ENCODE measurements at regions not wholly inside any gene's neighbourhood (a gene's known extent, or its start where the extent isn't known, plus 50 kb on each side); places are given as distances from the start of the nearest gene placed in this dataset.

DNA sequence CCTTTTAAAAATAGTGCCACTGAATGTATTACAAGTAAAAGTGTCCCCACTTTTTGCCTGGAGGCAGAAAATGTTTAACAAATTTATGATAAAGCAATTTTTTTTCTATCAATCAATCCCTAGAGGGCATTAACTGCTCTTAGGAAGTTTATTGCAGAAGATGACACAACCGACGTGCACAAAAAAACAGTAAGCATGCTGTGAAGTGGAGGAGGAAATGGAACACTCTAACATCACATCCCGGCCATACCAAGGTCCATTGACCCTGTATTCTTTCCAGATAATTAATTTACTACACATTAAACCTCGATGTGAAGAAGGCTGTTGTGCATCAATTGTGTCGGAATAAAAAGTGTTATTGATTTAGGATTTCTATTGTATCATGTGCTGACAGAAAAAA is 264.9 kb upstream of the NR5A2 start:
- DNase-seq = no peak
- no peak for ATAC-seq
- H3K9me3 Mint-ChIP-seq (ENCODE audit: low read depth) = peaks cover 12% of the 10 kb centered on the region
- no peak overlapping the region for H3K27ac Mint-ChIP-seq
- peaks cover 10% of the 10 kb centered on the region for H3K27me3 Mint-ChIP-seq
- H3K4me3 Mint-ChIP-seq = no peak overlapping the region
- ChIA-PET CTCF (no interaction called here), POLR2A (no interaction called here)
- no peaks in the 10 kb centered on the region for H3K4me1 Mint-ChIP-seq
- no peaks in the 10 kb centered on the region for H3K36me3 Mint-ChIP-seq (ENCODE audit: low read depth)
- intact Hi-C loops (cut with DNase I, micrococcal nuclease) = no loop called here

DNA sequence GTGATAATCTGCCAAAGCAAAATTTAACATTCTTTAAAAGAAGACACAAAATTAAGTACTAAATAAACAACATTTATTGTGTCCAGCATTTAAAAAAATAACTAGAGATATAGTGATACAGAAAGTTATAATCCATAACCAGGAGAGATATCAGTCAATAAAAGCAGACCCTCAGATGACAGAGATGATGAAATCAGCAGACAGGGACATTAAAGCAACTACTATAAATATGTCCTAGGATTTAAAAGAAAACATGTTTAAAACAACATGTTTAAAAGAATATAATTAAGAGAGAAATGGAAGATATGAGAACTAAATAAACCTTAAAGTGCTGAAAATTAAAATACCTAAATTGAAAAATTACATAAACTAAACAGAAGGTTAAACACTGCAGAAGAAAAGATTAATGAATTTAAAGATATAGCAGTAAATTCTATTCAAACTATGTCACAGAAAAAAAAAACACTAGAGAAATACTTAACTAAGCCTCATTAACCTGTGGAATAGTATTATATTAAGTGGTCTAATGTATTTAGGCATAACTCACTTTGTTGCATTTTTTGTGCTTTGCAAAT is 261.2 kb upstream of the NR5A2 start:
- no peaks in the 10 kb centered on the region for H3K36me3 Mint-ChIP-seq (ENCODE audit: low read depth)

DNA sequence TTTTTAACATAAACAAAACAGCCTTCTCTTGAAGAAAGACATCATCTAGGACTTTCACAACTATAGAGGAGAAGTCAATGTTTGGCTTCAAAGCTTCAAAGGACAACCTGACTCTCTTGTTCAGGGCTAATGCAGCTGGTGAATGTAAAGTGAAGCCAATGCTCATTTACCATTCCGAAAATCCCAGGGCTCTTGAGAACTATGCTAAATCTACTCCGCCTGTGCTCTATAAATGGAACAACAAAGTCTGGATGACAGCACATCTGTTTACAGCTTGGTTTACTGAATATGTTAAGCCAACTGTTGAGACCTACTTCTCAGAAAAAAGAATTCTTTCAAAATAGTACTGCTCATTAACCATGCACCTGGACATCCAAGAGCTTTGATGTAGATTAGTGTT is 259.8 kb upstream of the NR5A2 start:
- intact Hi-C loops (cut with DNase I, micrococcal nuclease) = no loop called here
- ChIA-PET POLR2A (interaction anchor here (0.6 kb wide), 1 partner anchor 177 kb away, joined by 5 read pairs; no protein-coding TSS in a partner anchor), CTCF (no interaction called here)
- no peak overlapping the region for H3K27ac Mint-ChIP-seq
- no peak for DNase-seq
- peaks cover 15% of the 10 kb centered on the region for H3K27me3 Mint-ChIP-seq
- H3K4me1 Mint-ChIP-seq = no peaks in the 10 kb centered on the region
- H3K36me3 Mint-ChIP-seq (ENCODE audit: low read depth) = no peaks in the 10 kb centered on the region
- no peak overlapping the region for H3K4me3 Mint-ChIP-seq
- no peak for ATAC-seq
- H3K9me3 Mint-ChIP-seq (ENCODE audit: low read depth) = peaks cover 19% of the 10 kb centered on the region

More for the DNA sequence above, 261.2 kb upstream of the NR5A2 start:
- H3K4me3 Mint-ChIP-seq = no peak overlapping the region
- H3K27ac Mint-ChIP-seq = no peak overlapping the region
- peaks cover 11% of the 10 kb centered on the region for H3K27me3 Mint-ChIP-seq
- intact Hi-C loops (cut with DNase I, micrococcal nuclease) = no loop called here
- CTCF ChIA-PET = no interaction called here
- peaks cover 19% of the 10 kb centered on the region for H3K9me3 Mint-ChIP-seq (ENCODE audit: low read depth)
- ATAC-seq (no peak), DNase-seq (no peak)
- H3K4me1 Mint-ChIP-seq = no peaks in the 10 kb centered on the region
- POLR2A ChIA-PET = no interaction called here

DNA sequence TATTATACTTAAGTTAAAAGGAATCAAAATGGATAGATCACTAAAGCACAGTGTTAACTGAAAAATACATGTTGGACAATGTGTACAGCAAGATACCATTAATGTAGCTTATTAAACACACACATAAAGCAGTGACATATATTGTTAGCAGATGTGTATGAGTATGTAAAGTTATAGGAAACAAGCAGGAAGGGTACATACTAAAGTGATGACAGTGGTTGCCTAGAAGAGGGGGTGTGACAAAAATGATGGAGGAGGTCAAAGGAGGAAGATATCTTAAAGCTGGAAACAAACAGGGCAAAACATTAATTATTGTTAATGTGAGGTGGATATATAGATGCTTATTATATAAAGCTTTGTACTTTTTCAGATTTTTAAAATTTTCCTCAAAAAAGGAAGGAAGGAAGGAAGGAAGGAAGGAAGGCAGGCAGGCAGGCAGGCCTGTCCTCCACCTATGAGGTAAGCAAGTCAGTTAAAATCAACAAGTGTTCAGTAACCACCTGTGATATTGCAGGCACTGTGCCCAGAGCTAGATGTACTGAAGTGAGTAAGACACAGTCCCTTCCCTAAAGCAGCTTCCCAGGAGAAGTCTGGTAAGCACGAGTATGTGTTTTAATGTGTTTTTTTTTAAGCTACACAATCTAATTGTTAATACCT is 252.9 kb upstream of the NR5A2 start:
- H3K9me3 Mint-ChIP-seq (ENCODE audit: low read depth) = no peaks in the 10 kb centered on the region
- no peaks in the 10 kb centered on the region for H3K36me3 Mint-ChIP-seq (ENCODE audit: low read depth)
- intact Hi-C loops (cut with DNase I, micrococcal nuclease) = no loop called here
- ChIA-PET POLR2A (interaction anchor here (0.5 kb wide), 1 partner anchor 21 kb away, joined by 9 read pairs; no protein-coding TSS in a partner anchor), CTCF (no interaction called here)
- no peaks in the 10 kb centered on the region for H3K4me1 Mint-ChIP-seq
- H3K27me3 Mint-ChIP-seq = peaks cover 16% of the 10 kb centered on the region
- no peak overlapping the region for H3K27ac Mint-ChIP-seq
- ATAC-seq (no peak), DNase-seq (no peak)
- no peak overlapping the region for H3K4me3 Mint-ChIP-seq

DNA sequence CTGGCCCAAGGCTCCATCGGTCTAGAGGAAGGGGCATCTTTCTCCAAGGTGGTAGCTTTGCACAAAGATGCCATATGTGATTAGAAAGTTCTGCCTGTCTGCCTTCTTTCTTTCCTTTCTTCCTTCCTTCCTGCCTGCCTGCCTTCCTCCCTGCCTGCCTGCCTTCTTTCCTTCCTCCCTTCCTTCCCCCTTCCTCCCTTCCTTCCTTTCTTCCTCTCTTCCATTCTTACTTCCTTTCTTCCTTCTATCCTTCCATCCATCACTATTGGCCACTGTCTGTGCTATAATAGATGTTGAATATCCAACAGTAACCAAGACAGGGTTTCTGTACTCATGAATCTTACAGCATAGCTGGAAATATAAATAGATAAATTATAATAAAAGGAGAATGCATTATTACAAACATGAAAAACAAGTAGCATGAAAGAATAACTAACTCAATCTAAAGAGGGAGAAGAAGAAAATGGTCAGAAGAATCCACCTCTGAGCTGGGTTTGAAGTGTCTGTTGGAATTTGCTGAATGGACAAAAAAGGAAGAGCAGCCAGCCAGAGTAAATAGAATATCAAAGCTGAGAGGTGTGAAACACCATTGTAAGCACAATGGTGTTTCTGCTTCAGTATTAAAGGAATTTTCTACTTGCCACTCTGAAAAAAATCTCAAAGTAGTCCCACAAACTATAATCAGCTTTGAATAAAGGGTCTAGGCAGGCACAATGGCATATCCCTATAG is 250.6 kb upstream of the NR5A2 start:
- Mint-ChIP-seq H3K4me3 (no peak overlapping the region), H3K36me3 (ENCODE audit: low read depth) (no peaks in the 10 kb centered on the region), H3K9me3 (ENCODE audit: low read depth) (no peaks in the 10 kb centered on the region), H3K4me1 (no peaks in the 10 kb centered on the region), H3K27me3 (peaks cover 16% of the 10 kb centered on the region), H3K27ac (no peak overlapping the region)
- intact Hi-C loops (cut with DNase I, micrococcal nuclease) = no loop called here
- ChIA-PET POLR2A (no interaction called here), CTCF (no interaction called here)
- no peak for DNase-seq
- no peak for ATAC-seq

DNA sequence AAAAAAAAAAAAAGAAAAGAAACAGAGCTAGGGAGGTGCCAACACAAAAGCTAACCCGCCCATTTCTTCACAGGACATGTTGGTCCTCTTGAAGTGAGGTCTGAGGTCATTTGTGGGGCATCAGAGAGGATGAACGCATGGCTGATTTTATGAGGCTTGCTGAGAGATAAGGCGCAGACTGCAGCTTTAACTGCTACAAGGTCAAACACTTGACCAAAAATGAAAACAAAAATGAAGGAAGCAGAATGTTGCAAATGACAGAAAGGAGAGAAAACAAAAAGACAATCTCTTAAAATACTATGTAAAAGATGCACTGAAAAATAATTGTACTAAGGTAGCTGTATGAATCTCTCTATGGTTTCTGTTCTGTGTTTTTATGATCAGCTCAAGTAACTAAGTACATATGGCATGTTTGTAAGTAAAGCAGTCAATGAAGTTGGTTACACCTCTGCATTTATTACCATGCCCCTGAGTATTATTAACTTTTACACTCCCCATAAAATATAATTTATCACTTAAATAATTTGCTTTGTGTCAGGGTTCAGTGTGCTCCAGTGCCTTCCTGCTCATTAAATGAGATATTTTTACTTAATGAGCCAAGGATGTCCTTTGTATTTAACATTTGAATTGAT is 249.1 kb upstream of the NR5A2 start:
- H3K9me3 Mint-ChIP-seq (ENCODE audit: low read depth) = no peaks in the 10 kb centered on the region
- CTCF ChIA-PET = no interaction called here
- intact Hi-C loops (cut with DNase I, micrococcal nuclease) = no loop called here
- no peak overlapping the region for H3K4me3 Mint-ChIP-seq
- POLR2A ChIA-PET = no interaction called here
- H3K4me1 Mint-ChIP-seq = no peaks in the 10 kb centered on the region
- peaks cover 12% of the 10 kb centered on the region for H3K27me3 Mint-ChIP-seq
- H3K27ac Mint-ChIP-seq = no peak overlapping the region
- DNase-seq (no peak), ATAC-seq (no peak)
- H3K36me3 Mint-ChIP-seq (ENCODE audit: low read depth) = no peaks in the 10 kb centered on the region

DNA sequence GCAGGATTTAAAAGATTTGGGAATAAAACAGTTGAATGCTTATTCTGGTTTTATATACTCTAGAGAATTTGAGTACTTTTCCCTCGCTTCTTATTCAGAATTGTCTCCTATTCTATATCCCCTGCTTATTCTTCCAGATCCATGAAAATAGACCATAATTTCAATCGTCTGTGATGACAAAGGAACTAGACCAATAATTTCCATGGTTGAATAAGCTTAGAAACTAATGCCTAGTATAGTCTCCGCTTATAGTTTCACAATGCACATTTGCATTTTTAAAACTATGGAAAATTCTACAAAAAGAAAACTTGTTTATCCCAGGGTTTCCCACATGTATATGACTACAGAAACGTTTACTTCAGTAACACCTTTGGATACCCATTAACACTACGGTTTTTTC is 247.4 kb upstream of the NR5A2 start:
- Mint-ChIP-seq H3K4me3 (no peak overlapping the region), H3K27me3 (peaks cover 8% of the 10 kb centered on the region), H3K4me1 (no peaks in the 10 kb centered on the region), H3K27ac (no peak overlapping the region), H3K36me3 (ENCODE audit: low read depth) (no peaks in the 10 kb centered on the region), H3K9me3 (ENCODE audit: low read depth) (no peaks in the 10 kb centered on the region)
- CTCF ChIA-PET = interaction anchor here (0.8 kb wide), 1 partner anchor 10 kb away, joined by 3 read pairs; no protein-coding TSS in a partner anchor
- POLR2A ChIA-PET = no interaction called here
- DNase-seq = no peak
- no peak for ATAC-seq
- intact Hi-C loops (cut with DNase I, micrococcal nuclease) = no loop called here

DNA sequence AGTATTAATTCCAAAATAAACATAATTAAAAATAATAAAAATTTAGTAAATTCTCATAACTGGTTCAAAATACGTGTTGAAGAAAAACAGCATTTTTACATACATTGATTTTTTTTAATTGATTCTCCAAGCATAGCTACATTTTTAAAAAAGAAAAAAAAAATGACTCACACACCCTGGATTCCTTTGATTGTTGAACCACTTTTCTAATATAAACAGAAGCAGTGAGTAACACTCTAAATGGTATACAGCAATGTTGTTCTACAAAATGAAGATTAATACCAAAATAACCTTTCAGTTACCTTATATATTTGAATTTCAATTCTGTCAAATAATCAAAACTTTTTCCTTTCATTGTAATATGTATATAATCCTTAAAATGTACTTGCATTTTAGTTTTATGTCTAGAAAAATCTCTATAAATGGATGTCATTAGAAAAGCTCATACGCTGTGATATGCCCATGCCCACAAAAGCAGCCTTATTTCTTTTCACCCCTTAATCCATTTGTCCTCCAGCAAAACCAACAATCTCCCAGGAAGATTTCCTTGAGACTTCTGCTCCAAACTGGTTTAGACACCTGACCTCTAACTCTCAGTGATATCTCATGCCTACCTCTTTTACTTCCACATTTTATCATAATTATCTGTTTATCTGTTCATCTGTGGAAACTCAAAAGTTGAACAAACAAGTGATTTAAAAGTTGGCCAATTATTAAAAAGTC is 246.4 kb upstream of the NR5A2 start:
- Mint-ChIP-seq H3K4me1 (no peaks in the 10 kb centered on the region), H3K36me3 (ENCODE audit: low read depth) (no peaks in the 10 kb centered on the region), H3K4me3 (no peak overlapping the region), H3K27ac (no peak overlapping the region), H3K9me3 (ENCODE audit: low read depth) (no peaks in the 10 kb centered on the region), H3K27me3 (peaks cover 8% of the 10 kb centered on the region)
- CTCF ChIA-PET = interaction anchor here (0.8 kb wide), 1 partner anchor 9 kb away, joined by 3 read pairs; no protein-coding TSS in a partner anchor
- intact Hi-C loops (cut with DNase I, micrococcal nuclease) = no loop called here
- ATAC-seq (no peak), DNase-seq (no peak)
- POLR2A ChIA-PET = no interaction called here

DNA sequence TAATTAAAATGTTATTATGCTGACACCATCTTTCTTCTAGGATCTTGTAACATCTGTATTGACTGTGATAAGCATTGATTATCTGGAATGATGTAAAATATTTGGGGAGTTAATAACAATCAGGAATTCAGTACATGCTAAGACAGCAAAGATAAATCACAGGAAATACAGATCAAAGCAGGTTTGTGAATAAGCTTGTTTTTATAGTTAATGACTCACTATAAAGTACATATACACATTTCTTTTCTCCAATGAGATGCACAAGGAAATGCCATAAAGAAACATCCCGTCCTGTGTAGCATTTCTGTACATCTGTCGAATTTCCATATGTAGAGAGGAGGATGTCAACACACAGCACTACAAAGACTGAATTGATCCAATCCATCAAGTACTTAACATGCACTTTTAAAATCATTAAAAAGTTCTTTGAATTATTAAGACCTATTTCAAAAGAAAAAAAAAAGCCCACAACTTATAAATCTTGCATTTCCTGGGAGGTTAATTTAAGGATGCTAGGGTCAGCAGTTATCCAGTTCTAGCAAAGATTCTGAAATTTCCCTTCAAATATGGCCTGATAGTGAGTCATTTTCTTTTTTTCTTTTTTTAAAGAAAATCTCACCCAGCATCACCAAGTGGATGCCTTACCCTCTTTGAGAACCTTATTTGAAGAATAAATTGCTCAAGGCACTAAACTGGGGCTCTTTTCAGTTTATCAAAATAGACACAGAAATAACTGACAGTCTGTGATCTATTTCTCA is 243.2 kb upstream of the NR5A2 start:
- DNase-seq (no peak), ATAC-seq (no peak)
- intact Hi-C loops (cut with DNase I, micrococcal nuclease) = no loop called here
- Mint-ChIP-seq H3K27ac (no peak overlapping the region), H3K27me3 (peaks cover 4% of the 10 kb centered on the region), H3K4me1 (no peaks in the 10 kb centered on the region), H3K36me3 (ENCODE audit: low read depth) (no peaks in the 10 kb centered on the region), H3K9me3 (ENCODE audit: low read depth) (no peaks in the 10 kb centered on the region), H3K4me3 (no peak overlapping the region)
- ChIA-PET POLR2A (no interaction called here), CTCF (interaction anchor here (1.8 kb wide), 1 partner anchor 11 kb away, joined by 6 read pairs; no protein-coding TSS in a partner anchor)

DNA sequence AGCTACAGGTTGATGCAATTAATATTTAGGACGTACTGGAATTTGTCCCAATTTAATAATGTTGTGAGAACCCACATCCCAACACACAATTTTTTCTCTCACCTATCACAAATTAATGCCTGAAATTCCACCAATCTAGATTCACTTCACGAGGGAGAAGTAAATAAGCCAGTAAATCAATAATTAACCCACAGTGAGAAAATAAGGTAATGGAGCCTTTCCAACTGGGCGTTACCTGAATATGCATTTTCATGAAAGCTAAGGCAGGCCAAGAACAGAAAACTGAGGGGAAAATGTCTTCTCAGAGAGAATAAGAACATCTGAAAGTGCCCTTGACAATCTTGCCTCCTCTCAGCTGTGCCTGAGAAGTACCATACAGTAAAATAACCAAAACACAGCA is 240.8 kb upstream of the NR5A2 start:
- intact Hi-C loops (cut with DNase I, micrococcal nuclease) = no loop called here
- DNase-seq = no peak
- H3K4me1 Mint-ChIP-seq = no peaks in the 10 kb centered on the region
- H3K27me3 Mint-ChIP-seq = peaks cover 4% of the 10 kb centered on the region
- POLR2A ChIA-PET = no interaction called here
- no peak overlapping the region for H3K4me3 Mint-ChIP-seq
- no peaks in the 10 kb centered on the region for H3K9me3 Mint-ChIP-seq (ENCODE audit: low read depth)
- CTCF ChIA-PET = interaction anchor here (0.7 kb wide), 1 partner anchor 177 kb away, joined by 3 read pairs; no protein-coding TSS in a partner anchor
- H3K27ac Mint-ChIP-seq = no peak overlapping the region
- no peak for ATAC-seq
- no peaks in the 10 kb centered on the region for H3K36me3 Mint-ChIP-seq (ENCODE audit: low read depth)

DNA sequence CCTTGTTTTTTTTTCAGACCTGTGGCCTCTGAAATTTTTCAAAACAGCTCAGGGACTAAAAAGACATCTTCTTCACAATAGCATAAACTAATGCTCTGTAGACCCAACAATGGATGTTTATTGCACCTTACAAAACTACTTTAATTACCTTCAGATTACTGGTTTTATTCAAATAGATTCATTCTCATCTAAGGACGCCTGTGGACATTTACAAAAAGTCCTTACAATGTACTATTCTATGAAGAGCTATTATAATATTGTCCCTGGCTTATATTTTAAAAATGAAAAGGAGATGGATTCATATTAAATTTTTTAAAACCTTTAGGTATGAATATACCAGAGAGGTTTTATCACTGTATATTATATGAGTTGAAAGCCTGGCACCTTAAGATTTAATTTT is 238.4 kb upstream of the NR5A2 start:
- intact Hi-C loops (cut with DNase I, micrococcal nuclease) = no loop called here
- no peaks in the 10 kb centered on the region for H3K9me3 Mint-ChIP-seq (ENCODE audit: low read depth)
- H3K4me1 Mint-ChIP-seq = no peaks in the 10 kb centered on the region
- no peaks in the 10 kb centered on the region for H3K36me3 Mint-ChIP-seq (ENCODE audit: low read depth)
- H3K4me3 Mint-ChIP-seq = no peak overlapping the region
- H3K27ac Mint-ChIP-seq = no peak overlapping the region
- peaks cover 4% of the 10 kb centered on the region for H3K27me3 Mint-ChIP-seq
- no peak for DNase-seq
- ChIA-PET POLR2A (no interaction called here), CTCF (no interaction called here)
- ATAC-seq = no peak
